ENCODE measurements at regions not wholly inside any gene's neighbourhood (a gene's known extent, or its start where the extent isn't known, plus 50 kb on each side); places are given as distances from the start of the nearest gene placed in this dataset.

DNA sequence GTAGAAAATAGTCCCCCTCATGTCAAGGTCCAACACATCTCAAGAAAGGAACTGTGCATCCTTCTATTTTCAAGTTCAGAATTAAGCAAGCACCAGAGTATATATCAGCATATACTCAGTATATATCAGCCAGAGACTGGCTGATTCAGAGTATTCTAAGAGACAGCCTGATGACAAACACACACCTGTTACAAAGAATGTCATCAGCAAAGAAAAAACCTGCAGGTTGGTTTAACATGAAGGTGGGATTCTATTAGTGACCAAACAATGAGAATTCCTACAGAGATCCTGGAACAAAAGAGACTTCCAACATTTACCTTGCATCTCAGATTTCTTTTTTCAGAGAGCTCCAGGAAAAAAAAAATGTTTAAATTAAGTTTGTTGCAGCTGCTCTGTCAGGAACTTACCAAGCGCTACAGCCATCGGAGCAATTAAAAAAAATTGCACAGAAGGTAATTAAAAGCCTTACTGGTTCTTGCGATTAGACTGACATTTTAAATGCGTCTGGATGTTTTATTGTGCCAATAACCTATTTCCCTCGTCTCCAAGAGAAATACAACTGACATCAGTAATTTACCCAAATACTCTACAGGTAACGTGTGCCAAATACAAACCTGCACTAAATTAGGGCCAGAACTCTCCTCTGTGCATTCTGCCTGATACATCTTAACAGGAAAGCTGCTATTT is 218.1 kb downstream of the HNMT start:
- TF ChIP-seq, protein P1, sequence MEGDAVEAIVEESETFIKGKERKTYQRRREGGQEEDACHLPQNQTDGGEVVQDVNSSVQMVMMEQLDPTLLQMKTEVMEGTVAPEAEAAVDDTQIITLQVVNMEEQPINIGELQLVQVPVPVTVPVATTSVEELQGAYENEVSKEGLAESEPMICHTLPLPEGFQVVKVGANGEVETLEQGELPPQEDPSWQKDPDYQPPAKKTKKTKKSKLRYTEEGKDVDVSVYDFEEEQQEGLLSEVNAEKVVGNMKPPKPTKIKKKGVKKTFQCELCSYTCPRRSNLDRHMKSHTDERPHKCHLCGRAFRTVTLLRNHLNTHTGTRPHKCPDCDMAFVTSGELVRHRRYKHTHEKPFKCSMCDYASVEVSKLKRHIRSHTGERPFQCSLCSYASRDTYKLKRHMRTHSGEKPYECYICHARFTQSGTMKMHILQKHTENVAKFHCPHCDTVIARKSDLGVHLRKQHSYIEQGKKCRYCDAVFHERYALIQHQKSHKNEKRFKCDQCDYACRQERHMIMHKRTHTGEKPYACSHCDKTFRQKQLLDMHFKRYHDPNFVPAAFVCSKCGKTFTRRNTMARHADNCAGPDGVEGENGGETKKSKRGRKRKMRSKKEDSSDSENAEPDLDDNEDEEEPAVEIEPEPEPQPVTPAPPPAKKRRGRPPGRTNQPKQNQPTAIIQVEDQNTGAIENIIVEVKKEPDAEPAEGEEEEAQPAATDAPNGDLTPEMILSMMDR (IDR thresholded peaks at IDR 0.05) = no peak
- TF ChIP-seq EP300 (IDR thresholded peaks at IDR 0.05) (no peak), POLR2AphosphoS5 (IDR thresholded peaks at IDR 0.05) (no peak), POLR2A (IDR thresholded peaks at IDR 0.05; ENCODE audit: low read depth) (no peak)

All from esophagus muscularis mucosa (tissue), 4 donors.